Medulla oblongata (tissue), 1 donor: ENCODE measurements at regions not wholly inside any gene's neighbourhood (a gene's known extent, or its start where the extent isn't known, plus 50 kb on each side); places are given as distances from the start of the nearest gene placed in this dataset.
"Not testable (repeated sequence)": the region's sequence is repeated elsewhere in the genome, so short reads cannot be mapped to it uniquely, and the experiment has no call there.

Experiments used
- DNase-seq: peaks from one replicate; pipeline ENCODE4 v3.0.0-alpha.2; 2015; ENCODE audit errors: extremely low spot score

DNA sequence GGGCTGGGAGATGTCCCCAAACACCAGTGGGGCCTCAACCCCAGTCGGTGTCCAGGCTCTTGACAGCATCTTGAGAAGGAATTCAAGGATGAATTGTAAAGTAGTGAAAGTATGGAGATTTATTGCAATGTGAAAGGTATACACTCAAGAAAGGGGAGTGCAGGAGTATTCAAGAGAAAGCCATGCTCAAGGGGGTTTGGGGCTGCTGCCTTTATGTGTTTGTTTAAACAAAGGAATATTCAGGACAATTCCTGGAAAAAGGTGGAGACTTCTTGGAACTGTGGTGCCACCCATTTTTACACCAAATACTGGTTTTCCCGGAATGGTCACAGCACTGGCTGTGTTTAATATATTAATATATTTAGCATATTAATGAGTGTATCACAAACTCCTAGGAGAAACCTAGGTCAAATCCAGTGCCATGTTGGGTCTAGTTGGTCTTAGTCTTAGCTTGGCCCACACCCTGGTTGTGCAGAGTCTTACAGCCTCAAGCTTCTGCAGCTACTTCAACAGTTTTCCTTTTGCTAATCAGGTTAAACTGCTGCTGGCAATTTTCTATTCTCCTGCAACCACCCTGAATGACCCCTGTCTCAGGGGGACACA, 138.5 kb upstream of the TMTC4 start:
- no peak for DNase-seq

GRCh38 chr13:100811928-100812327, 137.3 kb upstream of the TMTC4 start:
- DNase-seq: no peak

- no peak for DNase-seq
Observed at GRCh38 chr13:100811024-100811865, 136.7 kb upstream of the TMTC4 start.

- DNase-seq: no peak
Observed at GRCh38 chr13:100810481-100810880, 135.9 kb upstream of the TMTC4 start.

GRCh38 chr13:100809856-100810255, 135.3 kb upstream of the TMTC4 start:
- DNase-seq: no peak

- no peak for DNase-seq
Observed at GRCh38 chr13:100809129-100809390, 134.5 kb upstream of the TMTC4 start.

DNA sequence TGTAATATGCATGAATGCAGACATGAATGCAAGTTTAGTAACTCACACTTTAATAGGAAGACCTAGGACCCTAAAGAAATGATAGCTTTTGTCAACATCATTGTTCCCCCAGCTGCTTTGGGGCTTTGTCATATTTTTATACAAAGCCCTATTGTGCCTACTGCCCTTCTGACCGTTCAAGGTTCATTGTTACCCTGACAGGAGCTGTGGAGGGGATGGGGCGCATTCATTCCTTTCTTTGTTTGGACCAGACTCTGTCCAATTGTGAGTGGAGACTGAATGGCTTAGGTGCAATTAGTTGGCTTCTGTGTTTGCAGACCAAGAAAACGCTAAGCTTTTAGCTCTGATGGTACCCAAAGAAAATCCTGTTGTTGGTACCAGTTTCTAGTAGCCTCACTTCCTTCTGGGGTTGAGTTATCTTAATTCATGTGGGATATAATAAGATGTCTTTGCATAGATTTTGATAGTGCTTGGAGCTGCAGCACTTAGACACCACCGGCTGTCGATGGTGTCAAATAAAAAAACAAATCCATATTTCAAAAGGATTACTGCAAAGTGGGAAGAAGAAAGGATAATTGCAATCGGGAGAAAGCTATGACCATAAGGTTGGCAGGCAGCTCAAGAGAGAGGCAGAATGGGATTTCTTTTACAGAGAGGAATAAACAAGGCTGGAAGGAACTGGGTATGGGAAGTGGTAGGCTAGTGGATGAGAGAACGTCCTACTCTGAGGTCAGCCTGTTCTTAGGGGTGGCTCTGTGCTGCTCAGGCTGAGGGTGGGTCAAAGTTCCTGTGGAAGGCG, 133.9 kb upstream of the TMTC4 start:
- DNase-seq: peak; percentile 52

- no peak for DNase-seq
Observed at GRCh38 chr13:100803091-100803490, 128.5 kb upstream of the TMTC4 start.

GRCh38 chr13:100800283-100800875, 125.8 kb upstream of the TMTC4 start:
- DNase-seq: no peak

- no peak for DNase-seq
Observed at GRCh38 chr13:100798739-100799361, 124.3 kb upstream of the TMTC4 start.

GRCh38 chr13:100797921-100798320, 123.3 kb upstream of the TMTC4 start:
- no peak for DNase-seq

GRCh38 chr13:100796463-100796862, 121.9 kb upstream of the TMTC4 start:
- no peak for DNase-seq

GRCh38 chr13:100794575-100794974, 120.0 kb upstream of the TMTC4 start:
- no peak for DNase-seq

- DNase-seq: peak; percentile 6
Observed at GRCh38 chr13:100790405-100790804, 115.8 kb upstream of the TMTC4 start.

GRCh38 chr13:100789968-100790367, 115.4 kb upstream of the TMTC4 start:
- DNase-seq: no peak

GRCh38 chr13:100789481-100789880, 114.9 kb upstream of the TMTC4 start:
- peak; percentile 84 for DNase-seq

- no peak for DNase-seq
Observed at GRCh38 chr13:100789025-100789424, 114.4 kb upstream of the TMTC4 start.

DNA sequence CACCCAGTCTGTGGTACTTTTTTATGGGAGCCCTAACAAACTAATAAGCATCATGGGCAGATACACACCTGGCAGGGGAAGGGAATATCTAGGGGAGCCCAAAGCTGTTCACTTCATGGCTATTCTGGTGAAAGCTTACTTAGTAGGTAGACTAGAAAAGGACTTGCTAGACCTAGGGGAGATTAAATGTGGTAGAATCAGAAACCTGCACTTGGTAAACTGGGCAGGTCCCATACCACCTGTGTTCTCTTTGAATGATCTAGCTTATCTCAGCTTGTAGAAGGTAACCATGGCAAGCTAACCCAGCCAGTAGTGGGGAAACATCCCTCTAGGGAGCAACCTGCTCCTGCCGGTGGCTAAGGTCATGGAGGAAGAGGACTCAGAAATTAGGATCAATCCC, 113.9 kb upstream of the TMTC4 start:
- DNase-seq: no peak

GRCh38 chr13:100787899-100788298, 113.3 kb upstream of the TMTC4 start:
- DNase-seq: no peak

DNA sequence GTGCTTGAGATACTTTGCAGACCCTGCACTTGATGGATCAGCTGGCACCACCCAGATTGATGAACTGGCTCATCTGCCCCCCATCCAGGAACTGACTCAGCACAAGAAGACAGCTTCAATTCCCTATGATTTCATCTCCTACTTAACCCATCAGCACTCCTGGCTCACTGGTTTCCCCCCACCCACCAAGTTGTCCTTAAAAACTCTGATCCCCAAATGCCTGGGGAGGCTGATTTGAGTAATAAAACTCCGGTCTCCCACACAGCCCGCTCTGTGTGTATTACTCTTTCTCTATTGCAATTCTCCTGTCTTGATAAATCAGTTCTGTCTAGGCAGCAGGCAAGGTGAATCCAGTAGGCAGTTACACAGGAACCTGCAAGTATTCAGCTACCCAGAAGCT, 102.1 kb upstream of the TMTC4 start:
- DNase-seq: not testable (repeated sequence)

DNA sequence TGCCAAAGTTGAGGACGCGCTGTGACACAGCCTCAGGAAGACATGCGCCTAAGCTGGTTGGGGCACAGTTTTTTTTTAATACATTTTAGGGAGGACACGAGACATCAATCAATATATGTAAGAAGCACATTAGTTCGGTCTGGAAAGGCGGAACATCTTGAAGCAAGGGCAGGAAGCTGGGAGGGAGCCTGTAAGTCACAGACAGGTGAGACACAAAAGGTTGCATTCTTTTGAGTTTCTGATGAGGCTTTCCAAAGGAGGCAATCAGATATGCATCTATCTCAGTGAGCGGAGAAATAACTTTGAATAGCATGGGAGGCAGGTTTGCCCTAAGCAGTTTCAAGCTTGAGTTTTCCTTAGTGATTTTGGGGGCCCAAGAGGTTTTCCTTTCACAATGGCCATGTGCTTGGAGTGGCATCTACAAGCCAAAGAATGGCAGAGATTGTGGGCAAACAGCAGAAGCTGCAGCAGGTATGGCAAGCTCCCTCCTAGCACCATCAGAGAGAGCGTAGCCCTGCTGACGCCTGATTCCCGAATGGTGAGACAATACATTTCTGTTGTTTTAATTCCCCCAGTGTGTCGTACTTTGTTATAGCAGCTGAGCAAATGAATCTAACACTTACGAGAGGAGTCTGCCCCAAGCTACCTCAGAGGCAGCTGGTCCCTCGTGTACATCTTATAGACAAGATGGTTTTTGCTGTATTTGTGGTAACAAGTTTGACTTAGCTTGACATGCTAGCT, 99.5 kb upstream of the TMTC4 start:
- no peak for DNase-seq
